ENCODE measurements at regions not wholly inside any gene's neighbourhood (a gene's known extent, or its start where the extent isn't known, plus 50 kb on each side); places are given as distances from the start of the nearest gene placed in this dataset.

- Histone ChIP-seq H3K36me3 (ENCODE audit: low read depth) (no peaks in the 10 kb centered on the region), H3K27ac (ENCODE audit: poor library complexity, severe bottlenecking) (no peak overlapping the region), H3K9me3 (ENCODE audit: severe bottlenecking) (no peaks in the 10 kb centered on the region), H3K4me3 (ENCODE audit: severe bottlenecking) (no peak overlapping the region), H3K4me1 (ENCODE audit: insufficient read depth, poor library complexity, severe bottlenecking) (no peaks in the 10 kb centered on the region), H3K27me3 (ENCODE audit: insufficient read depth, poor library complexity, severe bottlenecking) (no peaks in the 10 kb centered on the region)
- no peak for DNase-seq (ENCODE audit: low spot score)
- no peak for ATAC-seq (ENCODE audit: low read depth)
- no peak for TF ChIP-seq CTCF (IDR thresholded peaks at IDR 0.05; ENCODE audit: poor library complexity, severe bottlenecking)
These were observed 78.7 kb upstream of the SLC7A11 start for GRCh38 chr4:138320831-138321230.

GRCh38 chr4:138320030-138320429, 77.9 kb upstream of the SLC7A11 start:
- no peak overlapping the region for H3K4me3 ChIP-seq (ENCODE audit: severe bottlenecking)
- no peaks in the 10 kb centered on the region for H3K27me3 ChIP-seq (ENCODE audit: insufficient read depth, poor library complexity, severe bottlenecking)
- no peaks in the 10 kb centered on the region for H3K9me3 ChIP-seq (ENCODE audit: severe bottlenecking)
- no peaks in the 10 kb centered on the region for H3K36me3 ChIP-seq (ENCODE audit: low read depth)
- TF ChIP-seq CTCF (IDR thresholded peaks at IDR 0.05; ENCODE audit: poor library complexity, severe bottlenecking): no peak
- no peak overlapping the region for H3K27ac ChIP-seq (ENCODE audit: poor library complexity, severe bottlenecking)
- no peaks in the 10 kb centered on the region for H3K4me1 ChIP-seq (ENCODE audit: insufficient read depth, poor library complexity, severe bottlenecking)
- no peak for ATAC-seq (ENCODE audit: low read depth)
- DNase-seq (ENCODE audit: low spot score): no peak

- Histone ChIP-seq H3K4me1 (ENCODE audit: insufficient read depth, poor library complexity, severe bottlenecking) (no peaks in the 10 kb centered on the region), H3K9me3 (ENCODE audit: severe bottlenecking) (no peaks in the 10 kb centered on the region), H3K36me3 (ENCODE audit: low read depth) (no peaks in the 10 kb centered on the region), H3K27me3 (ENCODE audit: insufficient read depth, poor library complexity, severe bottlenecking) (no peaks in the 10 kb centered on the region), H3K27ac (ENCODE audit: poor library complexity, severe bottlenecking) (no peak overlapping the region), H3K4me3 (ENCODE audit: severe bottlenecking) (no peak overlapping the region)
- no peak for TF ChIP-seq CTCF (IDR thresholded peaks at IDR 0.05; ENCODE audit: poor library complexity, severe bottlenecking)
- no peak for ATAC-seq (ENCODE audit: low read depth)
- no peak for DNase-seq (ENCODE audit: low spot score)
These were observed 75.1 kb upstream of the SLC7A11 start for GRCh38 chr4:138317175-138317748.

GRCh38 chr4:138312536-138312911, 70.4 kb upstream of the SLC7A11 start:
- TF ChIP-seq CTCF (IDR thresholded peaks at IDR 0.05; ENCODE audit: poor library complexity, severe bottlenecking): no peak
- no peak for ATAC-seq (ENCODE audit: low read depth)
- Histone ChIP-seq H3K27me3 (ENCODE audit: insufficient read depth, poor library complexity, severe bottlenecking) (no peaks in the 10 kb centered on the region), H3K4me1 (ENCODE audit: insufficient read depth, poor library complexity, severe bottlenecking) (peaks cover 35% of the 10 kb centered on the region), H3K4me3 (ENCODE audit: severe bottlenecking) (no peak overlapping the region), H3K27ac (ENCODE audit: poor library complexity, severe bottlenecking) (no peak overlapping the region), H3K36me3 (ENCODE audit: low read depth) (no peaks in the 10 kb centered on the region), H3K9me3 (ENCODE audit: severe bottlenecking) (no peaks in the 10 kb centered on the region)
- no peak for DNase-seq (ENCODE audit: low spot score)

- no peak for TF ChIP-seq CTCF (IDR thresholded peaks at IDR 0.05; ENCODE audit: poor library complexity, severe bottlenecking)
- no peaks in the 10 kb centered on the region for H3K27me3 ChIP-seq (ENCODE audit: insufficient read depth, poor library complexity, severe bottlenecking)
- no peak for DNase-seq (ENCODE audit: low spot score)
These were observed 69.8 kb upstream of the SLC7A11 start for GRCh38 chr4:138311771-138312535.

More at GRCh38 chr4:138311771-138312535, 69.8 kb upstream of the SLC7A11 start:
- no peak for ATAC-seq (ENCODE audit: low read depth)
- Histone ChIP-seq H3K27ac (ENCODE audit: poor library complexity, severe bottlenecking) (peak overlapping the region; percentile 20), H3K4me1 (ENCODE audit: insufficient read depth, poor library complexity, severe bottlenecking) (peaks cover 36% of the 10 kb centered on the region), H3K36me3 (ENCODE audit: low read depth) (no peaks in the 10 kb centered on the region), H3K4me3 (ENCODE audit: severe bottlenecking) (no peak overlapping the region), H3K9me3 (ENCODE audit: severe bottlenecking) (no peaks in the 10 kb centered on the region)
